Left lung (tissue), 4 donors: ENCODE measurements at regions not wholly inside any gene's neighbourhood (a gene's known extent, or its start where the extent isn't known, plus 50 kb on each side); places are given as distances from the start of the nearest gene placed in this dataset.

ENCODE experiments used
- ATAC-seq: fragments of 200-7000 bp; cut with Tn5 transposase; one replicate; pipeline ENCODE4 v1.9.1; 2020; ENCODE audit warnings: moderate library complexity
- DNase-seq, 4 donors: peaks; one replicate each; pipeline ENCODE4 v3.0.0-alpha.2; 2013 to 2020
- H3K27ac ChIP-seq, 2 donors: fragments of 200-600 bp; sonication (generic) in 1 of 2; one replicate each; pipeline versions ENCODE4 v1.5.0 to v1.8.0; 2020 to 2021
- H3K27me3 ChIP-seq, 2 donors: fragments of 200-600 bp; sonication (generic) in 1 of 2; one replicate each; pipeline versions ENCODE4 v1.5.0 to v1.8.0; 2020 to 2021
- H3K36me3 ChIP-seq, 2 donors: fragments of 200-600 bp; sonication (generic) in 1 of 2; one replicate each; pipeline versions ENCODE4 v1.5.0 to v1.8.0; 2020 to 2021
- H3K4me1 ChIP-seq, 2 donors: fragments of 200-600 bp; one replicate each; pipeline ENCODE4 v1.8.0; 2021
- H3K4me3 ChIP-seq, 2 donors: fragments of 200-600 bp; sonication (generic) in 1 of 2; one replicate each; pipeline versions ENCODE4 v1.5.0 to v1.8.0; 2020 to 2021; ENCODE audit warnings: mild to moderate bottlenecking in 1 of 2
- H3K9me3 ChIP-seq, 2 donors: fragments of 200-600 bp; sonication (generic) in 1 of 2; one replicate each; pipeline versions ENCODE4 v1.5.0 to v1.8.0; 2020 to 2021
- CTCF ChIP-seq, 2 donors: fragments of 200-600 bp; sonication (generic) in 1 of 2; IDR thresholded peaks; one replicate each; pipeline versions ENCODE4 v1.5.0 to v1.8.0; 2021; ENCODE audit warnings: antibody characterized with exemption in 2 of 2
- intact Hi-C, 2 donors: fragments of 100-400 bp; cut with DNase I; formaldehyde crosslinking; loops; one replicate each; pipeline versions ENCODE4 v1.11.2 to v1.14.2; 2022
- donor health status: DM: no; HTN: yes; CAD: no.
- donor health status: DM: no; HTN: no; CAD: no.

- TF ChIP-seq CTCF (IDR thresholded peaks at IDR 0.05) = no peak
- Histone ChIP-seq H3K27ac (no peak overlapping the region), H3K27me3 (peaks cover 8 to 63% of the 10 kb centered on the region in 2 donors), H3K4me1 (no peaks in the 10 kb centered on the region), H3K4me3 (no peak overlapping the region), H3K9me3 (no peaks in the 10 kb centered on the region), H3K36me3 (no peaks in the 10 kb centered on the region)
- DNase-seq (no peak), ATAC-seq (no peak)
- intact Hi-C loops = no loop called here
Measured at GRCh38 chr5:2173151-2173834, 290.6 kb upstream of the IRX4 start.

- DNase-seq = no peak
- Histone ChIP-seq H3K9me3 (no peaks in the 10 kb centered on the region), H3K36me3 (no peaks in the 10 kb centered on the region), H3K4me3 (no peak overlapping the region), H3K27ac (no peak overlapping the region), H3K4me1 (no peaks in the 10 kb centered on the region), H3K27me3 (peaks cover 8 to 71% of the 10 kb centered on the region in 2 donors)
- intact Hi-C loops = no loop called here
- no peak for ATAC-seq
- TF ChIP-seq CTCF (IDR thresholded peaks at IDR 0.05) = no peak
Measured at GRCh38 chr5:2172471-2172870, 289.7 kb upstream of the IRX4 start.

GRCh38 chr5:2170761-2171160 lies 288.0 kb upstream of the IRX4 start:
- H3K27me3 ChIP-seq = peaks cover 8 to 81% of the 10 kb centered on the region in 2 donors
- no peak for ATAC-seq

GRCh38 chr5:2169850-2170760 lies 287.4 kb upstream of the IRX4 start:
- H3K27ac ChIP-seq = no peak overlapping the region
- ATAC-seq (no peak), DNase-seq (peak in 1 of 4 donors; percentile 69)
- H3K4me3 ChIP-seq = no peak overlapping the region
- H3K36me3 ChIP-seq = no peaks in the 10 kb centered on the region
- no peak for TF ChIP-seq CTCF (IDR thresholded peaks at IDR 0.05)
- peaks cover 8 to 79% of the 10 kb centered on the region in 2 donors for H3K27me3 ChIP-seq
- intact Hi-C loops = no loop called here
- no peaks in the 10 kb centered on the region for H3K9me3 ChIP-seq
- H3K4me1 ChIP-seq = no peaks in the 10 kb centered on the region

More at GRCh38 chr5:2170761-2171160, 288.0 kb upstream of the IRX4 start:
- Histone ChIP-seq H3K27ac (no peak overlapping the region), H3K4me1 (no peaks in the 10 kb centered on the region), H3K9me3 (no peaks in the 10 kb centered on the region), H3K4me3 (no peak overlapping the region), H3K36me3 (no peaks in the 10 kb centered on the region)
- DNase-seq = no peak
- intact Hi-C loops = no loop called here
- TF ChIP-seq CTCF (IDR thresholded peaks at IDR 0.05) = no peak

GRCh38 chr5:2169430-2169808 lies 286.7 kb upstream of the IRX4 start:
- intact Hi-C loops = no loop called here
- no peak overlapping the region for H3K4me3 ChIP-seq
- no peak overlapping the region for H3K27ac ChIP-seq
- peaks cover 8 to 74% of the 10 kb centered on the region in 2 donors for H3K27me3 ChIP-seq
- TF ChIP-seq CTCF (IDR thresholded peaks at IDR 0.05) = no peak
- DNase-seq = no peak
- no peaks in the 10 kb centered on the region for H3K4me1 ChIP-seq
- ATAC-seq = no peak
- no peaks in the 10 kb centered on the region for H3K9me3 ChIP-seq
- no peaks in the 10 kb centered on the region for H3K36me3 ChIP-seq
